ENCODE measurements at regions not wholly inside any gene's neighbourhood (a gene's known extent, or its start where the extent isn't known, plus 50 kb on each side); places are given as distances from the start of the nearest gene placed in this dataset.

DNA sequence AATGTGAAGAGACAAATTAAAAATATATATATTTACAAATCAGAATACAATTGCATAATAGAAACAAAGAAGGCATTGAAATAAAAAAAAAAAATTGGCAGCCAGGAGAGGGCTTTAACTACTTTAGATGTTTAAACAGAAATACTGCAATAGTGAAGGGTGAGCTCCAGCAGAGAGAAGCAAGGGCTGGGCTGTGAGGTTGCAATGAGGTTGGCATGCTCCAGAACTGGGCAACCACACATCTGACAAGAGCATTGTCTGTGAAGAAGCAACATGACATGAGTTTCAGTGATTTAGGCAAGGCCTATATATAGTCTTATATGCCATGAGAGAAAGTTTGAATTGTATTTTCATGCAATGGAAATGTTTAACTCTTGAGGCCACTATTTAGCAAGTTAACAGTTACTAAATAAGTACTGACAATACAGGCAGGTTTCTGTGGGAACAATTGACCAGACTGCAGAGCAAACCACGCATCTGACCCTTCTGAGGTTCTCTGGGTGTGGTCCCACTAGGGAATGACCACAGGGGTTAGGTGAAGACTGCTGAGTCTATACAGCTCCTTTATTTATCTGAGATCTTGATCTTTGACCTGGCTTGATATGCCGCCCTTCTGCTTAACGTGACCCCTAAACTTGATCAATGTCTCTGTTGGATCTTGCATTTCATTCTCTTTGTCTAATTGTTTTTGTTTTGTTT lies 354.2 kb upstream of the PIK3C3 start:
- FAIRE-seq = no peak
- no peak overlapping the region for H2AK5ac ChIP-seq (ENCODE audit: low read depth, low read length)
- no peak overlapping the region for H2AFZ ChIP-seq (ENCODE audit: low read length)
- no peak overlapping the region for H3K27ac ChIP-seq (ENCODE audit: low read depth, low read length)
- TF ChIP-seq RBBP5 (IDR thresholded peaks at IDR 0.05; ENCODE audit: borderline replicate concordance, low read depth, low read length) (no peak), KDM5A (IDR thresholded peaks at IDR 0.05; ENCODE audit: low read length) (no peak), CBX5 (IDR thresholded peaks at IDR 0.05; ENCODE audit: low read depth, low read length) (no peak), FOSL1 (IDR thresholded peaks at IDR 0.05; ENCODE audit: insufficient read depth, low read depth, low read length) (no peak), RFX5 (IDR thresholded peaks at IDR 0.05; ENCODE audit: borderline replicate concordance, low read depth, low read length) (no peak), NRF1 (IDR thresholded peaks at IDR 0.05; ENCODE audit: low read depth, low read length) (no peak)
- no peak overlapping the region for H3K4ac ChIP-seq (replicated peaks; ENCODE audit: insufficient read length, low read depth, low read length)
- ChIA-PET POLR2A (ENCODE audit: partially characterized antibody) (no interaction called here), CTCF (ENCODE audit: partially characterized antibody) (interaction anchor here (0.6 kb wide), 2 partner anchors 18 to 147 kb away, joined by 3 to 4 read pairs; no protein-coding TSS in a partner anchor)
- H3K14ac ChIP-seq (ENCODE audit: insufficient read length) = no peak overlapping the region
- H3K79me2 ChIP-seq (ENCODE audit: control insufficient read depth in 1 of 2, insufficient read depth in 2 of 2, low read length in 2 of 2) = no peaks in the 10 kb centered on the region
- H3K23ac ChIP-seq (ENCODE audit: insufficient read length) = no peak overlapping the region
- H3K36me3 ChIP-seq (ENCODE audit: control insufficient read depth in 2 of 4, insufficient read depth in 4 of 4, low read length in 3 of 4) = no peaks in the 10 kb centered on the region
- H2BK20ac ChIP-seq (ENCODE audit: low read length) = no peak overlapping the region
- H2BK120ac ChIP-seq (replicated peaks; ENCODE audit: low read depth, low read length) = no peak overlapping the region
- H4K8ac ChIP-seq (ENCODE audit: extremely low read depth, insufficient read depth, low read length) = no peak overlapping the region
- no peaks in the 10 kb centered on the region for H3K79me1 ChIP-seq (ENCODE audit: low read depth, low read length)
- no peak overlapping the region for H3K18ac ChIP-seq (ENCODE audit: extremely low read depth, low read length)
- no peak overlapping the region for H2BK5ac ChIP-seq (ENCODE audit: low read depth, low read length)
- no peaks in the 10 kb centered on the region for H3K9me3 ChIP-seq (ENCODE audit: insufficient read depth in 2 of 2, low read depth in 1 of 2, low read length in 1 of 2)
- no peak overlapping the region for H3K4me3 ChIP-seq (ENCODE audit: extremely low read depth in 1 of 4, insufficient read depth in 2 of 4, low read depth in 3 of 4, low read length in 4 of 4)
- no peaks in the 10 kb centered on the region for H3K27me3 ChIP-seq (replicated peaks in 1 of 4; ENCODE audit: control insufficient read depth in 3 of 4, extremely low read depth in 1 of 4, insufficient read depth in 3 of 4, low read length in 3 of 4)
- no peak for DNase-seq (ENCODE audit: low read depth in 1 of 2, low spot score in 2 of 2)
- H3K9ac ChIP-seq (replicated peaks in 1 of 4; ENCODE audit: extremely low read depth in 1 of 4, low read depth in 3 of 4, low read length in 3 of 4) = no peak overlapping the region
- H4K5ac ChIP-seq (ENCODE audit: insufficient read length, low read depth, low read length) = no peak overlapping the region
- no peak overlapping the region for H3K4me2 ChIP-seq (ENCODE audit: insufficient read depth in 1 of 2, low read depth in 2 of 2, low read length in 2 of 2)
- H4K91ac ChIP-seq (replicated peaks; ENCODE audit: insufficient read length, low read length) = no peak overlapping the region
- H4K20me1 ChIP-seq (replicated peaks in 1 of 2; ENCODE audit: control insufficient read depth in 1 of 2, insufficient read depth in 2 of 2, low read length in 2 of 2) = no peaks in the 10 kb centered on the region
- WGBS, 2 experiments (ENCODE audit: extremely low coverage in 1 of 2, insufficient coverage in 1 of 2, insufficient read length in 1 of 2, insufficient replicate concordance in 2 of 2, low coverage in 1 of 2, low lambda C conversion rate in 2 of 2, missing lambda C conversion rate in 1 of 2) = 95% methylated on average over 3 of the region's 3 CpGs; no CpG with 5 or more reads in 1 of the 2 experiments
- peaks cover 0 to 9% (median 0%) of the 10 kb centered on the region in 4 experiments; a peak in 2 of 7 replicates for H3K4me1 ChIP-seq (replicated peaks in 1 of 4; ENCODE audit: control insufficient read depth in 3 of 4, insufficient read depth in 4 of 4, low read length in 3 of 4)
- no peak overlapping the region for H2BK15ac ChIP-seq (ENCODE audit: low read length)
- no peak overlapping the region for H3K56ac ChIP-seq (replicated peaks; ENCODE audit: insufficient read length, low read depth, low read length)
- no peaks in the 10 kb centered on the region for H3K23me2 ChIP-seq (ENCODE audit: low read depth, low read length)
- no peak overlapping the region for H2BK12ac ChIP-seq (ENCODE audit: low read depth, low read length)

Data from H1 (cell line).